ENCODE measurements at regions not wholly inside any gene's neighbourhood (a gene's known extent, or its start where the extent isn't known, plus 50 kb on each side); places are given as distances from the start of the nearest gene placed in this dataset.

DNA sequence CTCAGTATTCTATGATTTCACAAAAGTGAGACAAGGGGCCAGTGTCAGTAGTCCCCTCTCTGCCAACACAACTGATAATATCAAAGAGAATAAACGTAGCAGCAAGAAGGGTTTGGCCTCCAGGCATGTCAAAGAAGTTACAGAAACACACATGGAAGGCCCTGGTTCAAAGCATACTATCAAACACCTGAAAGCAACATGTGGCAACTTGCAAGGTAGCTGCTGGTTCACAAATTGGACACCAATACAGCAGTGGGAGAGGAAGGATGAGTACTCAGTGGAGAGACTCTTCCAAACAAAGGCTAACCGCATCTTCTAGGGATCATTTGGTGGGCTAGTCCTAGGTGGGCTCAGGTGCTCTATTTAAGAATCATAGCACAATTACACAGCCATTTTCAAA is 74.9 kb upstream of the MAOA start:
- no peak overlapping the region for H3K14ac ChIP-seq (ENCODE audit: low read length)
- no peak overlapping the region for H2AK5ac ChIP-seq (ENCODE audit: low read depth, low read length)
- H3K27me3 ChIP-seq (ENCODE audit: control insufficient read depth in 3 of 3, insufficient read depth in 3 of 3, low read depth in 1 of 3, low read length in 3 of 3): peaks cover 0 to 6% (median 0%) of the 10 kb centered on the region in 3 experiments
- no peak overlapping the region for H3K9ac ChIP-seq (ENCODE audit: low read depth, low read length, poor library complexity)
- no peak overlapping the region for H3K4me3 ChIP-seq (ENCODE audit: low read length in 2 of 2)
- no peak overlapping the region for H4K8ac ChIP-seq (ENCODE audit: low read depth, low read length)
- no peak overlapping the region for H2BK12ac ChIP-seq (ENCODE audit: low read length)
- H3K4me1 ChIP-seq (ENCODE audit: control insufficient read depth in 2 of 2, insufficient read depth in 1 of 2, low read depth in 1 of 2, low read length in 2 of 2): no peaks in the 10 kb centered on the region
- H3K18ac ChIP-seq (ENCODE audit: low read length): no peak overlapping the region
- H3K36me3 ChIP-seq (replicated peaks in 1 of 2; ENCODE audit: control insufficient read depth in 2 of 2, insufficient read depth in 2 of 2, low read length in 2 of 2): no peaks in the 10 kb centered on the region
- H4K91ac ChIP-seq (ENCODE audit: low read depth, low read length, poor library complexity): no peak overlapping the region
- H3K4ac ChIP-seq (ENCODE audit: low read length): no peak overlapping the region
- H3K27ac ChIP-seq (replicated peaks; ENCODE audit: low read length): no peak overlapping the region
- H3K79me1 ChIP-seq (ENCODE audit: low read depth, low read length): no peaks in the 10 kb centered on the region
- H2AFZ ChIP-seq (ENCODE audit: low read length): no peak overlapping the region
- DNase-seq (ENCODE audit: low spot score): no peak
- H3K23ac ChIP-seq (ENCODE audit: low read depth, low read length, poor library complexity): no peak overlapping the region
- no CpG with 5 or more reads among the region's 2 CpGs for WGBS, 2 donors (ENCODE audit: extremely low coverage in 2 of 2, insufficient read length in 2 of 2, insufficient replicate concordance in 1 of 2)
- no peak overlapping the region for H2BK5ac ChIP-seq (ENCODE audit: low read length)
- no peak overlapping the region for H2BK120ac ChIP-seq (ENCODE audit: low read depth, low read length)
- no peak overlapping the region for H2BK15ac ChIP-seq (ENCODE audit: low read length)
- H3K4me2 ChIP-seq (ENCODE audit: insufficient read depth, low read length, poor library complexity, severe bottlenecking): no peak overlapping the region
- no peaks in the 10 kb centered on the region for H3K9me3 ChIP-seq (replicated peaks in 1 of 2; ENCODE audit: control insufficient read depth in 2 of 2, insufficient read depth in 1 of 2, low read depth in 1 of 2, low read length in 2 of 2)

DNA sequence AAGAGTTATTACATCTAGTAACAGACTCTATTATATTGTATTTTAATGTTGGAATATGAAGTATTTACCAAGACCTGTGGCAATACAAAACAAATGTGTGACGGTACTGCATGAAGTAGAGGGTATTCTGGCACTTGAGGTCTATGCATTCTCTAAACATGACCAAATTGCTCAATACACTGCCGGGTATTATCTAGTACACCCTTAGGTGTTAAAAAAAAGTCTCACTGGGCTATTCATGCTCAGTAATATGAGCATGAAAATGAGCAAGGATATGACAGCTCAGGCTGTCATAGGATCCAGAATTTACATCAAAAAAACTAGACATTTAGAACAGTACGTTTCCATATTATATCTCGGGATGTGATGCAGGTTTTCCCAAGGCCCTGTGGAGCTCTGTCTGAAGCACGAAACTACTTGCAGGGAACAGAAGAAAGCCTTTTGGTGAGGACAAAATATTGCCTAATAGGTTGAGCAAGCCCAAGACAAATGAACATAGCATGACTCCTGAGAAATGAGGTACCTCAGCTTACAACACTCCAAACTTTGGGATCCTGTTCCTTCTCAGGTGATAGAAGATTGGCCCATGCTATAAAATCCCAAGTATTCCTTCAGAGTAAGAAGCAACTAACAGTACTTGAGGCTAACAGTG is 74.1 kb upstream of the MAOA start:
- Histone ChIP-seq H2AFZ (ENCODE audit: low read length) (no peak overlapping the region), H3K36me3 (replicated peaks in 1 of 2; ENCODE audit: control insufficient read depth in 2 of 2, insufficient read depth in 2 of 2, low read length in 2 of 2) (no peaks in the 10 kb centered on the region), H3K23ac (ENCODE audit: low read depth, low read length, poor library complexity) (no peak overlapping the region), H3K4ac (ENCODE audit: low read length) (no peak overlapping the region), H2BK5ac (ENCODE audit: low read length) (no peak overlapping the region), H3K4me3 (ENCODE audit: low read length in 2 of 2) (no peak overlapping the region), H4K8ac (ENCODE audit: low read depth, low read length) (no peak overlapping the region), H3K79me1 (ENCODE audit: low read depth, low read length) (no peaks in the 10 kb centered on the region), H3K4me1 (ENCODE audit: control insufficient read depth in 2 of 2, insufficient read depth in 1 of 2, low read depth in 1 of 2, low read length in 2 of 2) (no peaks in the 10 kb centered on the region), H3K27ac (replicated peaks; ENCODE audit: low read length) (no peak overlapping the region), H3K27me3 (ENCODE audit: control insufficient read depth in 3 of 3, insufficient read depth in 3 of 3, low read depth in 1 of 3, low read length in 3 of 3) (peaks cover 0 to 6% (median 0%) of the 10 kb centered on the region in 3 experiments), H4K91ac (ENCODE audit: low read depth, low read length, poor library complexity) (no peak overlapping the region), H3K9me3 (replicated peaks in 1 of 2; ENCODE audit: control insufficient read depth in 2 of 2, insufficient read depth in 1 of 2, low read depth in 1 of 2, low read length in 2 of 2) (no peaks in the 10 kb centered on the region), H2AK5ac (ENCODE audit: low read depth, low read length) (no peak overlapping the region), H3K14ac (ENCODE audit: low read length) (no peak overlapping the region), H2BK120ac (ENCODE audit: low read depth, low read length) (no peak overlapping the region), H3K9ac (ENCODE audit: low read depth, low read length, poor library complexity) (no peak overlapping the region), H3K18ac (ENCODE audit: low read length) (no peak overlapping the region), H3K4me2 (ENCODE audit: insufficient read depth, low read length, poor library complexity, severe bottlenecking) (no peak overlapping the region), H2BK12ac (ENCODE audit: low read length) (no peak overlapping the region), H2BK15ac (ENCODE audit: low read length) (no peak overlapping the region)
- no peak for DNase-seq (ENCODE audit: low spot score)
- WGBS, 2 donors (ENCODE audit: extremely low coverage in 2 of 2, insufficient read length in 2 of 2, insufficient replicate concordance in 1 of 2): no CpG with 5 or more reads among the region's 5 CpGs

DNA sequence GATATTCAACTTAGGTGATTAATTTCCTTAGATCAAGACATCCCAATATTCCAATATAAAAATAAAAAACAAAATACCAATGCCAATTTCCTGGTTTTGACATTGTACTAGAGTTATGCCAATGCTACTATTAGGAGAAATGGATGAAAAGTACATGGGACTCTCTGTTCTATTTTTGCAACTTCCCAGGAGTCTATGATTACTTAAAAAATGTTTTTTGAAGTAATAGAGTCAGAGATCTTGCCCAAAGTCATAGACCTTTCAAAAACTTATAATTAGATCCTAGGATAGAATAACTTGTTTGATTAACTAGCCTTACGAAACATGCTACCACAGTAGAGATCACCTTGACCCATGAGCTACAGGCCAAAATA is 73.6 kb upstream of the MAOA start:
- no peak overlapping the region for H2BK5ac ChIP-seq (ENCODE audit: low read length)
- no peak overlapping the region for H4K91ac ChIP-seq (ENCODE audit: low read depth, low read length, poor library complexity)
- H3K27me3 ChIP-seq (ENCODE audit: control insufficient read depth in 3 of 3, insufficient read depth in 3 of 3, low read depth in 1 of 3, low read length in 3 of 3): peaks cover 0 to 6% (median 0%) of the 10 kb centered on the region in 3 experiments
- no peaks in the 10 kb centered on the region for H3K9me3 ChIP-seq (replicated peaks in 1 of 2; ENCODE audit: control insufficient read depth in 2 of 2, insufficient read depth in 1 of 2, low read depth in 1 of 2, low read length in 2 of 2)
- H4K8ac ChIP-seq (ENCODE audit: low read depth, low read length): no peak overlapping the region
- no peak overlapping the region for H2BK12ac ChIP-seq (ENCODE audit: low read length)
- no peak for DNase-seq (ENCODE audit: low spot score)
- H2BK15ac ChIP-seq (ENCODE audit: low read length): no peak overlapping the region
- H3K79me1 ChIP-seq (ENCODE audit: low read depth, low read length): no peaks in the 10 kb centered on the region
- H3K27ac ChIP-seq (replicated peaks; ENCODE audit: low read length): no peak overlapping the region
- H3K23ac ChIP-seq (ENCODE audit: low read depth, low read length, poor library complexity): no peak overlapping the region
- H3K9ac ChIP-seq (ENCODE audit: low read depth, low read length, poor library complexity): no peak overlapping the region
- no peak overlapping the region for H2BK120ac ChIP-seq (ENCODE audit: low read depth, low read length)
- no peak overlapping the region for H2AFZ ChIP-seq (ENCODE audit: low read length)
- H3K18ac ChIP-seq (ENCODE audit: low read length): no peak overlapping the region
- no peak overlapping the region for H2AK5ac ChIP-seq (ENCODE audit: low read depth, low read length)
- WGBS, 2 donors (ENCODE audit: extremely low coverage in 2 of 2, insufficient read length in 2 of 2, insufficient replicate concordance in 1 of 2): no CpG with 5 or more reads among the region's 1 CpG
- no peaks in the 10 kb centered on the region for H3K4me1 ChIP-seq (ENCODE audit: control insufficient read depth in 2 of 2, insufficient read depth in 1 of 2, low read depth in 1 of 2, low read length in 2 of 2)
- H3K4me3 ChIP-seq (ENCODE audit: low read length in 2 of 2): no peak overlapping the region
- no peak overlapping the region for H3K4ac ChIP-seq (ENCODE audit: low read length)
- no peaks in the 10 kb centered on the region for H3K36me3 ChIP-seq (replicated peaks in 1 of 2; ENCODE audit: control insufficient read depth in 2 of 2, insufficient read depth in 2 of 2, low read length in 2 of 2)
- no peak overlapping the region for H3K4me2 ChIP-seq (ENCODE audit: insufficient read depth, low read length, poor library complexity, severe bottlenecking)
- no peak overlapping the region for H3K14ac ChIP-seq (ENCODE audit: low read length)

DNA sequence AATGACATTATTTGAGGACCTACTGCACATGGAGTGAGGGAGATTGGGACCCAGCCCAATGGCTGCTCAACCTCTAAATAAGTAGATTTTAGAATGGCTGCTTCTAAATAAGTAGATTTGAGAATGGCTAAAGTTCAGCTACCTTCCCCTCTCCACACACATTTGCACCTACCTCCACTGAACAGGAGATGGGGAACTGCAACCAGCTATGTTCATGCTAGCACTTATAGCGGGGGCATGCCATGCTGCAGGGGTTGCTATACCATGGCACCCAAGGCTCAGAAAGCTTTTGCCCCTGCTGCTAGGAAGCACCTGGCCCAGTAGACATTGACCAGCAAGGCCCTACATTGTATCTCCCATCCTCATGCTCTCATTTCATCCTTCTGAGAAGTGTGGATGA is 70.2 kb upstream of the MAOA start:
- H3K9me3 ChIP-seq (replicated peaks in 1 of 2; ENCODE audit: control insufficient read depth in 2 of 2, insufficient read depth in 1 of 2, low read depth in 1 of 2, low read length in 2 of 2): no peaks in the 10 kb centered on the region
- no CpG with 5 or more reads among the region's 1 CpG for WGBS, 2 donors (ENCODE audit: extremely low coverage in 2 of 2, insufficient read length in 2 of 2, insufficient replicate concordance in 1 of 2)
- no peak overlapping the region for H4K91ac ChIP-seq (ENCODE audit: low read depth, low read length, poor library complexity)
- no peaks in the 10 kb centered on the region for H3K4me1 ChIP-seq (ENCODE audit: control insufficient read depth in 2 of 2, insufficient read depth in 1 of 2, low read depth in 1 of 2, low read length in 2 of 2)
- no peaks in the 10 kb centered on the region for H3K79me1 ChIP-seq (ENCODE audit: low read depth, low read length)
- H3K4me3 ChIP-seq (ENCODE audit: low read length in 2 of 2): no peak overlapping the region
- no peaks in the 10 kb centered on the region for H3K27me3 ChIP-seq (ENCODE audit: control insufficient read depth in 3 of 3, insufficient read depth in 3 of 3, low read depth in 1 of 3, low read length in 3 of 3)
- H2AFZ ChIP-seq (ENCODE audit: low read length): no peak overlapping the region
- H3K27ac ChIP-seq (replicated peaks; ENCODE audit: low read length): no peak overlapping the region
- no peak overlapping the region for H2BK12ac ChIP-seq (ENCODE audit: low read length)
- H3K9ac ChIP-seq (ENCODE audit: low read depth, low read length, poor library complexity): no peak overlapping the region
- no peak overlapping the region for H3K4me2 ChIP-seq (ENCODE audit: insufficient read depth, low read length, poor library complexity, severe bottlenecking)
- H2BK15ac ChIP-seq (ENCODE audit: low read length): no peak overlapping the region
- no peak overlapping the region for H3K4ac ChIP-seq (ENCODE audit: low read length)
- H2BK5ac ChIP-seq (ENCODE audit: low read length): no peak overlapping the region
- H2AK5ac ChIP-seq (ENCODE audit: low read depth, low read length): no peak overlapping the region
- DNase-seq (ENCODE audit: low spot score): no peak
- no peaks in the 10 kb centered on the region for H3K36me3 ChIP-seq (replicated peaks in 1 of 2; ENCODE audit: control insufficient read depth in 2 of 2, insufficient read depth in 2 of 2, low read length in 2 of 2)
- no peak overlapping the region for H4K8ac ChIP-seq (ENCODE audit: low read depth, low read length)
- no peak overlapping the region for H3K23ac ChIP-seq (ENCODE audit: low read depth, low read length, poor library complexity)
- no peak overlapping the region for H3K14ac ChIP-seq (ENCODE audit: low read length)
- H2BK120ac ChIP-seq (ENCODE audit: low read depth, low read length): no peak overlapping the region
- no peak overlapping the region for H3K18ac ChIP-seq (ENCODE audit: low read length)
